Fibroblast of lung (primary cell): ENCODE measurements at regions not wholly inside any gene's neighbourhood (a gene's known extent, or its start where the extent isn't known, plus 50 kb on each side); places are given as distances from the start of the nearest gene placed in this dataset.

ENCODE experiments used
- CTCF ChIP-seq, 2 donors: IDR thresholded peaks in 1 of 2; conservative IDR thresholded peaks in 1 of 2; 1 replicate in 1 of 2; 2 replicates in 1 of 2; pipeline ENCODE4 v1.5.1; 2011 to 2012; ENCODE audit warnings: low read length in 2 of 2, control low read depth in 1 of 2, inconsistent platforms in 1 of 2, low read depth in 1 of 2, mild to moderate bottlenecking in 1 of 2
- EZH2 ChIP-seq: IDR thresholded peaks from 2 replicates; pipeline ENCODE4 v1.5.1; 2012; ENCODE audit warnings: low read length, control low read depth, mild to moderate bottlenecking; ENCODE audit errors: missing control alignments

DNA sequence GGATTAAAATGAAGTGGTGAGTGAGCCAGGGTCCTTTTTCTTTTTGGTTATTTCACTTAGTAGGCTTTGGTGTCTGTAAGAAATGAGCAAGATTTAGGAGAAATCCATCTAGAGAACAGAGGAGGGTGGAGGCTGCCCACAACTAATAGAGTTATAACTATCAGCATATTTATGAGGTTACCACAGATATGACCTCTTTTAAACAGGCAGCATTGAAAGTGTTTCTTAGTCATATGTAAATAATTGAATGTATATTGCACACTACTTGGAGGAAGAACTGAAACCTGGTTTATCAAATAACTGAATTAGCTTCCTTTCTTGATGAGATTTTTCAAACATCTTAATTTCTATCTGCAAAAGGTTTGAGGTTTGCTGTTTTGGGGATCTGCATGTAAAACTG, 483.1 kb upstream of the PIK3R1 start:
- TF ChIP-seq CTCF (conservative IDR thresholded peaks at IDR 0.05 in 1 of 2, IDR thresholded peaks at IDR 0.05 in 1 of 2; ENCODE audit: low read depth in 1 of 2, low read length in 2 of 2) (no peak), EZH2 (no peak)
